HG03064 (cell line): ENCODE measurements at regions not wholly inside any gene's neighbourhood (a gene's known extent, or its start where the extent isn't known, plus 50 kb on each side); places are given as distances from the start of the nearest gene placed in this dataset.
"Not testable (repeated sequence)": the region's sequence is repeated elsewhere in the genome, so short reads cannot be mapped to it uniquely, and the experiment has no call there.

ENCODE experiments used
- ATAC-seq: cut with Tn5 transposase; IDR thresholded peaks from one replicate; pipeline ENCODE4 v1.9.1; 2021; ENCODE audit warnings: low read depth; ENCODE audit not compliant: unreplicated experiment

DNA sequence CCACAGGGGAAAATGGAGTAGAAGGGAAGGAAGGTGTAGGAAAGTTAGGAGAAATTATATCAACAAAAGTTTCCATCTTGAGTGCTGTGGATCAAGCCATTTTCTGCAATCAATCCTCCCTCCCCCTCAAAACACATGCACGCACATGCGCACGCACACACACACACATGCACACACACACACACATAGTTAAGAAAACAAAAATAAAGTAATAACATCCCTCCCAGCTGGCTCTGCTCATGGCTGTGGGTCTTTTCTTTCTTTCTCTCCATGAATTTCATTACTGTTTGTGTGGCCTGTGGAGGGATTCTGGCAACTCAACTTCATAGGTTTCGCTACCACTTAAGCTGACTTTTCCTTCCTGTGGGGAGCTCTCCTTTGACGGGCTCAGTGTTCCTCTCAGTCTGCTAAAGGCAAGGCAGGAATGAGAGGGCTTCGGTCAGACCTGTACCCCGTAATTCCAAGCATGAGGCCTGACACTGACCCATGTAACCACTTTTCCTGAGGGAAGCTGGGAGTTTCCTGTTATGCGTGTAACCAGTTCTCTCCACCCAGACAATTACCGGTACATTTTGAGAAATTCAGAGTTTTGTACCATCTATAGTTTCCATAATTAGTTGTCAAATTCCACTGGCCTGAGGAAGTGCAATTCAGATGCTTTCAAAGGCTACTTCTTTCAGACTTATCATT is 79.8 kb downstream of the ZNF92 start:
- no peak for ATAC-seq

DNA sequence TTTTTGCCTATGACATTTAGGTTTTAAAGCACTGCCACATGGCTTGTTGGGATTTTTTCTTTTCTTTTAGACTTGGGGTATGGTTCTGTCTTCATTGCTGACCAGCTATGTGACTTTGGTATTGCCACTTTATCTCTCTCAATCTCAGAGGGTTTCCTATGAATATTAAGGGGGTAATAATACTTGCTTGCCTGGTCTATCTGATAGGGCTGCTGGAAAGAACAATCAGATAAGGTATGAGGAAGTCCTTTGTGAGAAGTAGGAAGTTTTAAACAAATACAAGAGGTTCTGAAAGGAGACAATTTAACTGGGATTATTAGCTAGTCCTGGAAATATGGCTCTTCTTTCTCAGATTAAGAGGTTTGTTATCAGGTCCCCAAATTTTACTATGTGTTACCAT is 80.8 kb downstream of the ZNF92 start:
- no peak for ATAC-seq

DNA sequence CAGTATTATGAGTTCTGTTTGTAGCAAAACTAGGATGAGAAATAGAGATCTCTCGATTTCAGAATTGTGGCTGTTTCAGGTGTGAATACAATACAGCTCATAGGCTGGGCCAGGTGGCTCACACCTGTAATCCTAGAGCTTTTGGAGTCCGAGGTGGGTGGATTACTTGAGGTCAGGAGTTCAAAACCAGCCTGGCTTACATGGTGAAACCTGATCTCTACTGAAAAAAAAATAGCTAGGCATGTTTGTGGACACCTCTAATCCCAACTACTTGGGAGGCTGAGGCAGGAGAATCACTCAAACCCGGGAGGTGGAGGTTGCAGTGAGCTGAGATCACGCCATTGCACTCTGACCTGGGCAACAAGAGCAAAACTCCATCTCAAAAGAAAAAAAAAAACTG is 81.4 kb downstream of the ZNF92 start:
- ATAC-seq = not testable (repeated sequence)

DNA sequence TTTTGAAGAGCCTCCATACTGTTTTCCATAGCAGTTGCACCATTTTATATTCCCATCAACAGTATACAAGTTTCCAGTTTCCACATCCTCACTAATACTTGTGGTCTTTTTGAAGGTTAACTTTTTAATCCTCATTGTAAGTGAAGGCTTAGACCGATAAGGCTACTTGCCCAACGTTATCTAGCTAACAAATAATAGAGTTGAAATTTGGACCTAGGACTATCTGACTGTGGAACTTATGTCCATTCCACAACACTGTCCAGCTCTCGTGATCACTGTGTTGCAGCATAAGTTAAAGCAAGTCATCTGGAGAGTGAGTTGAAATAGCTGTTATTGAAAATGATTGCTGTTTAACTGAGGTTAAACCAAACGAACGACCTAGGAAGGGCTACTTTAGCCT is 84.0 kb downstream of the ZNF92 start:
- ATAC-seq = no peak

DNA sequence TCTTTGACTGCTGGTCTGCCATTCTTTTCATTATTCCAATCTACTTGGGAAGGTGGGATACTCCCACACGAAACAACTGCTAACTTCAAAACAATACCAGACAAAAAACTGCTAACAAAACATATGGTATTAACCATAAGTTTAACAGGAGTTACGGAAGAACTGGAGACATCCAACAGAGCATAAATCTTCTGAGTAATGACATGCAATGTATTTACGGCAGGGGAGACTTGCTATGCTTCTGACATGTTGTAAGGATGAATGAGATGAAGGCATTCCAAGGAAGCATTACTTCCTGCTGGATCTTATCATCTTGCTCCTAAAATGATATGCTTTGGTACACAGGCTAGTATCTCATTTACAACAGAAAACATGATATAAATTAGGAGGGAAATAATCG is 85.8 kb downstream of the ZNF92 start:
- no peak for ATAC-seq

- ATAC-seq = no peak
Measured at GRCh38 chr7:65462148-65462716, 88.6 kb downstream of the ZNF92 start.

- no peak for ATAC-seq
Measured at GRCh38 chr7:65463184-65463583, 89.5 kb downstream of the ZNF92 start.

DNA sequence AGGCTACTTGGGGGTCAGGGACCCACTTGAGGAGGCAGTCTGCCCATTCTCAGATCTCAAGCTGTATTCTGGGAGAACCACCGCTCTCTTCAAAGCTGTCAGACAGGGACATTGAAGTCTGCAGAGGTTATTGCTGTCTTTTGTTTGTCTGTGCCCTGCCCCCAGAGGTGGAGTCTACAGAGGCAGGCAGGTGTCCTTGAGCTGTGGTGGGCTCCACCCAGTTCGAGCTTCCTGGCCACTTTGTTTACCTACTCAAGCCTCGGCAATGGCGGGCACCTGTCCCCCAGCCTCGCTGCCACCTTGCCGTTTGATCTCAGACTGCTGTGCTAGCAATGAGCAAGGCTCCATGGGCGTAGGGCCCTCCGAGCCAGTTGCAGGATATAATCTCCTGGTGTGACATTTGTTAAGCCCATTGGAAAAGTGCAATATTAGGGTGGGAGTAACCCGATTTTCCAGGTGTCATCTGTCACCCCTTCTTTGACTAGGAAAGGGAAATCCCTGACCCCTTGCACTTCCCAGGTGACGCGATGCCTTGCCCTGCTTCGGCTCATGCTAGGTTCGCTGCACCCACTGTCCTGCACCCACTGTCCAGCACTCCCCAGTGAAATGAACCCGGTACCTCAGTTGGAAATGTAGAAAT is 96.4 kb downstream of the ZNF92 start:
- ATAC-seq = not testable (repeated sequence)

GRCh38 chr7:65471587-65471986 is 97.9 kb downstream of the ZNF92 start:
- ATAC-seq = no peak

- ATAC-seq = peak; percentile 32
Measured at GRCh38 chr7:65475040-65475726, 101.5 kb downstream of the ZNF92 start.

DNA sequence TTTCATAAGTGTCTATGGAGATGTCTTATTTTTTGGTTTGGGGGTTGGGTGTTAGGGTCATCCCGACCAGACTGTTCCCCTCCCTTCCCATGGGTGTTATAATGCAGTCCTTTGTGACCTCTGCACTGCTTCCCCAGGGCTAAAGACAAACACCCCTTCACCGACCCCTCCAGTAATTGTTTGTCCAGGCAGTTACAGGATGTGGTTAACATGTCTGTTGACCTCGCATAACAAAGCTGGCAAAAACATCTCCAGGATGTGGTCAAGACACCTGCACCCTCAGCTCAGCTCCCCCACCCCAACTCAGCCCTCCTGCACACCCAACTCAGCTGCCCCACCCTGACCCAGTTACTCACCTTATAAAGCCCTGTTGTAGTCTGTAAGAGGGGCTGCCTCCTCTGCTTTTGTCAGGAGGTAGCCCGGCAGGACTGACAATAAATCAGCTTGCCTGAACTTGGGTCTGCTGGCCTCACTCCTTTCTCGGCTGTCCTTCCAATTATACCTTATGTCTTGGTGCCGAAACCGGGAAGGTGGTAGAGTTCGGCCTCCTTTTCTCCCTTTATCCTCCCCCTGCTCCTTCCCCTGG is 102.2 kb downstream of the ZNF92 start:
- peak; percentile 96 for ATAC-seq

DNA sequence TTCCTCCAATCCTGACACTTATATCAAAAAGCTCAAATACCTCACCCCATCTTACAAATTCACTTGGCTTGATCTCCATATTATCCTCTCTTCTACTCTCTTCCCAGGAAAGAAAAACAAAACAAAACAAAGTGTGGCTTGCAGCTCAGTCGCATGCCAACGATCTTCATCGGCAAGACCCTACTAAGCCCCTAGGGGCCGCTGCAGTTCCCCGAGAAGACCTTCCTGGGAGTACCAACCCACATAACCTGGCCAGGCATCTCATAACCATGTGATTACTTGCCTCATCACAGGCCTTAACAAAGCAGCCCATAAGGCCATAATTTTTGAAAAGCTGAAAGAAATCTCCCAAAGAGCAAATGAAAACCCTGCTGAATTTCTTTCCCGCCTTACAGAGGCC is 103.7 kb downstream of the ZNF92 start:
- ATAC-seq = no peak

DNA sequence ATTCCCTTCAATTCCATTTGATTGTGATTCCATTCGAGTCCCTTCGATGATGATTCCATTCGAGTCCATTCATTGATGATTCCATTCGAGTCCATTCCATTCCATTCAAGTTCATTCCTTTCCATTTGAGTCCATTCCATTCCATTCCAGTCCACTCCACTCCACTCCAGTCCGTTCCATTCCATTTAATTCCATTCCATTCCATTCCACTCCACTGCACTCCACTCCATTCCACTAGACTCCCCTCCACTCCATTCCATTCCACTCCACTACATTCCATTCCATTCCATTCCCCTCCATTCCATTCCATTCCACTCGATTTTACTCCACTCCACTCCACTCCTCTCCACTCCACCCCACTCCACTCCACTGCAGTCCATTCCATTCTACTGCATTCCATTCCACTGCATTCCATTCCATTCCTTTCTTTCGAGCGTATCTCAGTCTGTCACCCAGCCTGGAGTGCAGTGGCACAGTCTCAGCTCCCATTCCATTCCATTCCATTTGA is 115.7 kb downstream of the ZNF92 start:
- ATAC-seq = no peak

DNA sequence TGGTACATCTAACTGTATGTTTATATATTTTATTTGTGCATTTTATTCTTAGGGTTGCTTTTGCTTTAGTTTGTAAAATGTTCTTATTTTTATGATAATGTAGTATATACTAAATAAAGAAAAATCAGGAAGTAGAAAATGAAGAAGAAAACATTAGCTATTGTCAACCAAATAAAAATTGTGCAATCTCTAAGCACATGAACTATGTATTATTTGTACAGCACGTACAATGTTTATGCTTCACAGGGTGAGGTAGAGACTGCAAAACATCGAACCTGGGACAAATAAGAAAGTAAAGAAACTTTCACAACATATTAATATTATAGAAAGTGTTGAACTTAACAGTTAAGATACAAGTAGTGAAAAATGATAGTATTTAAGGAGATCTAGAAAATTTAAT is 123.0 kb downstream of the ZNF92 start:
- ATAC-seq = not testable (repeated sequence)

GRCh38 chr7:65503434-65504152 is 129.9 kb downstream of the ZNF92 start:
- no peak for ATAC-seq

- not testable (repeated sequence) for ATAC-seq
Measured at GRCh38 chr7:65504504-65505319, 131.1 kb downstream of the ZNF92 start.

- ATAC-seq = not testable (repeated sequence)
Measured at GRCh38 chr7:65505320-65505633, 131.6 kb downstream of the ZNF92 start.

- not testable (repeated sequence) for ATAC-seq
Measured at GRCh38 chr7:65508581-65509367, 135.1 kb downstream of the ZNF92 start.
